ENCODE measurements at regions not wholly inside any gene's neighbourhood (a gene's known extent, or its start where the extent isn't known, plus 50 kb on each side); places are given as distances from the start of the nearest gene placed in this dataset.

GRCh38 chr16:26666486-26666885 is 400.2 kb upstream of the C16orf82 start:
- Histone ChIP-seq H3K36me3 (ENCODE audit: control insufficient read depth in 2 of 2, insufficient read depth in 2 of 2, low read length in 1 of 2) (no peaks in the 10 kb centered on the region), H3K4me1 (ENCODE audit: control insufficient read depth, insufficient read depth, low read length) (no peaks in the 10 kb centered on the region), H3K27ac (ENCODE audit: control insufficient read depth, insufficient read depth) (no peak overlapping the region), H3K79me2 (ENCODE audit: control insufficient read depth, insufficient read depth, low read length) (no peaks in the 10 kb centered on the region), H4K20me1 (ENCODE audit: control insufficient read depth, insufficient read depth) (no peaks in the 10 kb centered on the region), H3K4me3 (no peak overlapping the region), H3K27me3 (replicated peaks in 1 of 2; ENCODE audit: control insufficient read depth in 2 of 2, insufficient read depth in 2 of 2, low read length in 1 of 2) (no peaks in the 10 kb centered on the region), H3K4me2 (ENCODE audit: control insufficient read depth, insufficient read depth) (no peak overlapping the region), H3K9ac (ENCODE audit: control insufficient read depth, insufficient read depth, low read length) (no peak overlapping the region), H2AFZ (ENCODE audit: control insufficient read depth, low read depth, low read length) (no peak overlapping the region), H3K9me3 (replicated peaks; ENCODE audit: control insufficient read depth, insufficient read depth, low read length) (no peaks in the 10 kb centered on the region)
- POLR2A ChIA-PET, result no interaction called here
- in situ Hi-C loops (cut with MboI), result no loop called here
- no peak for ATAC-seq
- SMC1A ChIA-PET (ENCODE audit: uncharacterized antibody, unreplicated experiment), result interaction anchor here (1.2 kb wide), 1 partner anchor 17 kb away, joined by 3 read pairs; no protein-coding TSS in a partner anchor
- WGBS (ENCODE audit: insufficient coverage, insufficient replicate concordance, low lambda C conversion rate, missing lambda C conversion rate), result 31% methylated on average over 2 of the region's 2 CpGs
- no peak for FAIRE-seq
- RAD21 ChIA-PET (ENCODE audit: unreplicated experiment), result no interaction called here
- no TSS peak for BruUV-seq (replicated peaks)
- DNase-seq (ENCODE audit: low read depth, low spot score), result no peak
- intact Hi-C loops (cut with micrococcal nuclease; ENCODE audit: unreplicated experiment), result no loop called here
- CTCF ChIA-PET, result no interaction called here
- TF ChIP-seq POLR2A (IDR thresholded peaks at IDR 0.05; ENCODE audit: low read depth, low read length) (no peak), IRF5 (IDR thresholded peaks at IDR 0.05; ENCODE audit: borderline replicate concordance) (no peak), HCFC1 (IDR thresholded peaks at IDR 0.05; ENCODE audit: low read length) (no peak), RFX5 (IDR thresholded peaks at IDR 0.05; ENCODE audit: low read depth, low read length) (no peak), ZNF274 (IDR thresholded peaks at IDR 0.05; ENCODE audit: insufficient read depth, insufficient read length) (no peak), SIX5 (IDR thresholded peaks at IDR 0.05; ENCODE audit: low read depth, low read length, severe bottlenecking) (no peak), GATAD2B (conservative IDR thresholded peaks at IDR 0.05; ENCODE audit: low read depth) (no peak), PAX8 (IDR thresholded peaks at IDR 0.05) (no peak), BRCA1 (IDR thresholded peaks at IDR 0.05; ENCODE audit: low read depth, low read length) (no peak), ESRRA (IDR thresholded peaks at IDR 0.05; ENCODE audit: low read length) (no peak), RAD21 (IDR thresholded peaks at IDR 0.05; ENCODE audit: insufficient read depth, low read depth, low read length) (no peak), ATF3 (IDR thresholded peaks at IDR 0.05; ENCODE audit: borderline replicate concordance, extremely low read depth, low read depth, low read length) (no peak), NFYA (IDR thresholded peaks at IDR 0.05; ENCODE audit: borderline replicate concordance, low read depth, low read length) (no peak), SPI1 (IDR thresholded peaks at IDR 0.05; ENCODE audit: borderline replicate concordance, insufficient read depth, low read depth, low read length) (no peak), NFXL1 (IDR thresholded peaks at IDR 0.05; ENCODE audit: borderline replicate concordance) (no peak)
- TF ChIP-seq, protein P1, sequence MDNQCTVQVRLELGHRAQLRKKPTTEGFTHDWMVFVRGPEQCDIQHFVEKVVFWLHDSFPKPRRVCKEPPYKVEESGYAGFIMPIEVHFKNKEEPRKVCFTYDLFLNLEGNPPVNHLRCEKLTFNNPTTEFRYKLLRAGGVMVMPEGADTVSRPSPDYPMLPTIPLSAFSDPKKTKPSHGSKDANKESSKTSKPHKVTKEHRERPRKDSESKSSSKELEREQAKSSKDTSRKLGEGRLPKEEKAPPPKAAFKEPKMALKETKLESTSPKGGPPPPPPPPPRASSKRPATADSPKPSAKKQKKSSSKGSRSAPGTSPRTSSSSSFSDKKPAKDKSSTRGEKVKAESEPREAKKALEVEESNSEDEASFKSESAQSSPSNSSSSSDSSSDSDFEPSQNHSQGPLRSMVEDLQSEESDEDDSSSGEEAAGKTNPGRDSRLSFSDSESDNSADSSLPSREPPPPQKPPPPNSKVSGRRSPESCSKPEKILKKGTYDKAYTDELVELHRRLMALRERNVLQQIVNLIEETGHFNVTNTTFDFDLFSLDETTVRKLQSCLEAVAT (IDR thresholded peaks at IDR 0.05), result no peak
- TF ChIP-seq, protein P2, sequence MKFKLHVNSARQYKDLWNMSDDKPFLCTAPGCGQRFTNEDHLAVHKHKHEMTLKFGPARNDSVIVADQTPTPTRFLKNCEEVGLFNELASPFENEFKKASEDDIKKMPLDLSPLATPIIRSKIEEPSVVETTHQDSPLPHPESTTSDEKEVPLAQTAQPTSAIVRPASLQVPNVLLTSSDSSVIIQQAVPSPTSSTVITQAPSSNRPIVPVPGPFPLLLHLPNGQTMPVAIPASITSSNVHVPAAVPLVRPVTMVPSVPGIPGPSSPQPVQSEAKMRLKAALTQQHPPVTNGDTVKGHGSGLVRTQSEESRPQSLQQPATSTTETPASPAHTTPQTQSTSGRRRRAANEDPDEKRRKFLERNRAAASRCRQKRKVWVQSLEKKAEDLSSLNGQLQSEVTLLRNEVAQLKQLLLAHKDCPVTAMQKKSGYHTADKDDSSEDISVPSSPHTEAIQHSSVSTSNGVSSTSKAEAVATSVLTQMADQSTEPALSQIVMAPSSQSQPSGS (IDR thresholded peaks at IDR 0.05; ENCODE audit: low read length), result no peak

All from GM12878 (cell line).